ENCODE measurements at regions not wholly inside any gene's neighbourhood (a gene's known extent, or its start where the extent isn't known, plus 50 kb on each side); places are given as distances from the start of the nearest gene placed in this dataset.

- no peak for TF ChIP-seq CTCF (IDR thresholded peaks at IDR 0.05; ENCODE audit: low read depth, low read length)
- DNase-seq = no peak
- Histone ChIP-seq H3K27ac (no peak overlapping the region), H3K9me3 (ENCODE audit: severe bottlenecking) (no peaks in the 10 kb centered on the region), H3K27me3 (ENCODE audit: insufficient read depth, low read depth, severe bottlenecking) (peaks cover 4% of the 10 kb centered on the region), H3K4me3 (ENCODE audit: low read depth, low read length) (no peak overlapping the region), H3K36me3 (no peaks in the 10 kb centered on the region)
Measured at GRCh38 chr10:124342136-124342820, 76.4 kb downstream of the OAT start.

GRCh38 chr10:124341768-124342135 lies 77.0 kb downstream of the OAT start:
- no peak for DNase-seq
- H3K4me3 ChIP-seq (ENCODE audit: low read depth, low read length) = no peak overlapping the region
- no peak overlapping the region for H3K27ac ChIP-seq
- no peaks in the 10 kb centered on the region for H3K36me3 ChIP-seq
- TF ChIP-seq CTCF (IDR thresholded peaks at IDR 0.05; ENCODE audit: low read depth, low read length) = no peak
- H3K27me3 ChIP-seq (ENCODE audit: insufficient read depth, low read depth, severe bottlenecking) = peaks cover 4% of the 10 kb centered on the region
- H3K9me3 ChIP-seq (ENCODE audit: severe bottlenecking) = no peaks in the 10 kb centered on the region

- DNase-seq = no peak
Measured at GRCh38 chr10:124340033-124340760, 78.5 kb downstream of the OAT start.

GRCh38 chr10:124339119-124340032 lies 79.3 kb downstream of the OAT start:
- no peak for DNase-seq
- Histone ChIP-seq H3K27me3 (ENCODE audit: insufficient read depth, low read depth, severe bottlenecking) (peaks cover 6% of the 10 kb centered on the region), H3K4me3 (ENCODE audit: low read depth, low read length) (no peak overlapping the region), H3K27ac (no peak overlapping the region), H3K9me3 (ENCODE audit: severe bottlenecking) (no peaks in the 10 kb centered on the region), H3K36me3 (no peaks in the 10 kb centered on the region)
- TF ChIP-seq CTCF (IDR thresholded peaks at IDR 0.05; ENCODE audit: low read depth, low read length) = no peak

More at GRCh38 chr10:124340033-124340760, 78.5 kb downstream of the OAT start:
- H3K9me3 ChIP-seq (ENCODE audit: severe bottlenecking) = no peaks in the 10 kb centered on the region
- H3K4me3 ChIP-seq (ENCODE audit: low read depth, low read length) = no peak overlapping the region
- no peak for TF ChIP-seq CTCF (IDR thresholded peaks at IDR 0.05; ENCODE audit: low read depth, low read length)
- no peaks in the 10 kb centered on the region for H3K36me3 ChIP-seq
- H3K27ac ChIP-seq = no peak overlapping the region
- peaks cover 6% of the 10 kb centered on the region for H3K27me3 ChIP-seq (ENCODE audit: insufficient read depth, low read depth, severe bottlenecking)

- TF ChIP-seq CTCF (IDR thresholded peaks at IDR 0.05; ENCODE audit: low read depth, low read length) = no peak
- H3K36me3 ChIP-seq = no peaks in the 10 kb centered on the region
- no peak for DNase-seq
- H3K27me3 ChIP-seq (ENCODE audit: insufficient read depth, low read depth, severe bottlenecking) = peaks cover 9% of the 10 kb centered on the region
- H3K27ac ChIP-seq = no peak overlapping the region
- no peaks in the 10 kb centered on the region for H3K9me3 ChIP-seq (ENCODE audit: severe bottlenecking)
- no peak overlapping the region for H3K4me3 ChIP-seq (ENCODE audit: low read depth, low read length)
Measured at GRCh38 chr10:124338276-124338925, 80.3 kb downstream of the OAT start.
